ENCODE measurements at regions not wholly inside any gene's neighbourhood (a gene's known extent, or its start where the extent isn't known, plus 50 kb on each side); places are given as distances from the start of the nearest gene placed in this dataset.

GRCh38 chr14:55754471-55754870 lies 174.5 kb downstream of the KTN1 start:
- Histone ChIP-seq H3K4me1 (ENCODE audit: insufficient read depth) (peaks cover 33% of the 10 kb centered on the region), H3K27me3 (ENCODE audit: insufficient read depth) (no peaks in the 10 kb centered on the region), H3K79me2 (replicated peaks; ENCODE audit: insufficient read depth) (no peaks in the 10 kb centered on the region), H3K27ac (ENCODE audit: low read depth) (no peak overlapping the region), H3K4me2 (no peak overlapping the region), H2AFZ (no peak overlapping the region), H3K9me2 (ENCODE audit: insufficient read depth) (peaks cover 11% of the 10 kb centered on the region), H3K36me3 (ENCODE audit: insufficient read depth) (no peaks in the 10 kb centered on the region), H4K20me1 (replicated peaks; ENCODE audit: insufficient read depth) (no peaks in the 10 kb centered on the region), H3F3A (replicated peaks; ENCODE audit: low read depth) (no peaks in the 10 kb centered on the region), H3K4me3 (no peak overlapping the region)
- TF ChIP-seq ETS1 (IDR thresholded peaks at IDR 0.05) (no peak), CTCF (conservative IDR thresholded peaks at IDR 0.05; ENCODE audit: low read depth in 2 of 2) (no peak), CREB1 (CRISPR knock-in tag; IDR thresholded peaks at IDR 0.05; ENCODE audit: low read depth) (no peak), STAT1 (IDR thresholded peaks at IDR 0.05; ENCODE audit: unreplicated experiment) (no peak), EZH2 (IDR thresholded peaks at IDR 0.05; ENCODE audit: low read depth, unreplicated experiment) (no peak), JUNB (IDR thresholded peaks at IDR 0.05; ENCODE audit: unreplicated experiment) (no peak), ZNF462 (CRISPR knock-in tag; IDR thresholded peaks at IDR 0.05) (no peak), ZNF114 (CRISPR knock-in tag; IDR thresholded peaks at IDR 0.05) (no peak), NANOG (IDR thresholded peaks at IDR 0.05; ENCODE audit: borderline replicate concordance) (no peak), EZH2phosphoT487 (IDR thresholded peaks at IDR 0.05; ENCODE audit: unreplicated experiment) (no peak), REST (IDR thresholded peaks at IDR 0.05; ENCODE audit: unreplicated experiment) (no peak), POLR2AphosphoS5 (IDR thresholded peaks at IDR 0.05; ENCODE audit: low read depth) (no peak), ZNF331 (CRISPR knock-in tag; IDR thresholded peaks at IDR 0.05; ENCODE audit: low read depth) (no peak)
- no peak overlapping the region for H3K27ac Mint-ChIP-seq
- peaks cover 45% of the 10 kb centered on the region for H3K4me1 Mint-ChIP-seq
- DNase-seq (ENCODE audit: low spot score) (no peak), ATAC-seq (no peak)
- H3K27me3 Mint-ChIP-seq (ENCODE audit: insufficient read depth, low read depth, poor library complexity) = peaks cover 3% of the 10 kb centered on the region
- H3K36me3 Mint-ChIP-seq (ENCODE audit: low read depth) = no peaks in the 10 kb centered on the region
- no peaks in the 10 kb centered on the region for H3K9me3 Mint-ChIP-seq
- H3K4me3 Mint-ChIP-seq = no peak overlapping the region

Measured in GM23338 (cell line).